HCT116 (cell line): ENCODE measurements at regions not wholly inside any gene's neighbourhood (a gene's known extent, or its start where the extent isn't known, plus 50 kb on each side); places are given as distances from the start of the nearest gene placed in this dataset.

Experiments used
- ATAC-seq: fragments of 200-7000 bp; cut with Tn5 transposase; 2 replicates; pipeline ENCODE4 v1.9.1; 2020; ENCODE audit warnings: mild to moderate bottlenecking, moderate library complexity
- BruUV-seq: library from RNA; stranded (reverse); fragments of 400-500 nt; replicated peaks from 2 replicates; lab custom pipeline; 2021; lab: Mats Ljungman, UMichigan
- CTCF ChIA-PET: fragments of 300-600 bp; sonication (Branson Sonifier 250); formaldehyde crosslinking; loops from one replicate; lab custom pipeline; 2021; ENCODE audit warnings: antibody characterized with exemption; lab: Charles Lee
- POLR2A ChIA-PET: fragments of 300-600, 350-600 bp; sonication (Branson Sonifier 250); formaldehyde crosslinking; loops from one replicate; lab custom pipeline; 2021; ENCODE audit warnings: antibody characterized with exemption; lab: Charles Lee
- RAD21 ChIA-PET, 2 experiments: fragments of 300-600 bp; sonication (Branson Sonifier 250); formaldehyde crosslinking; loops; one replicate each; lab custom pipeline; 2023; ENCODE audit warnings: low total read pairs in 2 of 2; ENCODE audit not compliant: uncharacterized antibody in 2 of 2, unreplicated experiment in 2 of 2, low non-redundant PET in 1 of 2; lab: Charles Lee
- DNase-seq: peaks from one replicate; pipeline ENCODE4 v3.0.0-alpha.2; 2010; ENCODE audit warnings: low read depth, low spot score
- H2AFZ ChIP-seq: fragments of 200-600 bp; shearing (Covaris generic), sonication (generic); 2 replicates; pipeline ENCODE4 v1.6.1; 2017; ENCODE audit warnings: low read depth, mixed run types, mixed read lengths, antibody characterized with exemption, low read length; ENCODE audit not compliant: poor library complexity, severe bottlenecking
- H3K27ac ChIP-seq: 2 replicates; pipeline ENCODE4 v1.5.1; 2012; ENCODE audit warnings: low read depth, low read length
- H3K27me3 ChIP-seq: fragments of 200-600 bp; sonication (generic); 2 replicates; pipeline ENCODE4 v1.6.1; 2016; ENCODE audit warnings: mixed run types, low read length, mixed read lengths; ENCODE audit not compliant: insufficient read depth
- H3K36me3 ChIP-seq, 2 experiments: fragments of 200-500 bp in 1 of 2; fragments of 200-600 bp in 1 of 2; sonication (Bioruptor generic) in 1 of 2; sonication (generic) in 1 of 2; 2 replicates each; pipeline versions ENCODE4 v1.5.1 to v1.6.1; 2014 to 2016; ENCODE audit warnings: low read length in 2 of 2, inconsistent platforms in 1 of 2, mixed read lengths in 1 of 2, mixed run types in 1 of 2; ENCODE audit not compliant: insufficient read depth in 2 of 2, control insufficient read depth in 1 of 2
- H3K4me1 ChIP-seq, 2 experiments: fragments of 200-600 bp in 1 of 2; sonication (generic) in 1 of 2; 2 replicates each; pipeline versions ENCODE4 v1.5.1 to v1.6.1; 2012 to 2017; ENCODE audit warnings: low read length in 2 of 2, inconsistent platforms in 1 of 2, mild to moderate bottlenecking in 1 of 2, mixed read lengths in 1 of 2, mixed run types in 1 of 2, moderate library complexity in 1 of 2; ENCODE audit not compliant: insufficient read depth in 2 of 2, control insufficient read depth in 1 of 2
- H3K4me2 ChIP-seq: fragments of 200-600 bp; sonication (generic); 2 replicates; pipeline ENCODE4 v1.6.1; 2017; ENCODE audit warnings: mixed run types, low read length, mixed read lengths
- H3K4me3 ChIP-seq, 2 experiments: fragments of 200-600 bp in 1 of 2; sonication (generic) in 1 of 2; replicated peaks in 1 of 2; 2 replicates each; pipeline ENCODE4 v1.5.1; 2011 to 2016; ENCODE audit warnings: low read length in 2 of 2, control low read depth in 1 of 2, low read depth in 1 of 2, mild to moderate bottlenecking in 1 of 2, mixed read lengths in 1 of 2, mixed run types in 1 of 2
- H3K79me2 ChIP-seq: fragments of 200-600 bp; sonication (generic); 2 replicates; pipeline ENCODE4 v1.6.1; 2017; ENCODE audit warnings: mild to moderate bottlenecking, mixed run types, low read length, moderate library complexity, mixed read lengths; ENCODE audit not compliant: insufficient read depth
- H3K9ac ChIP-seq: fragments of 200-600 bp; sonication (generic); 2 replicates; pipeline ENCODE4 v1.6.1; 2016; ENCODE audit warnings: low read length, mixed read lengths
- H3K9me2 ChIP-seq: fragments of 200-600 bp; sonication (generic), shearing (Covaris generic); 2 replicates; pipeline ENCODE4 v1.6.1; 2017; ENCODE audit warnings: mixed run types, mild to moderate bottlenecking, moderate library complexity; ENCODE audit not compliant: insufficient read depth
- H3K9me3 ChIP-seq, 2 experiments: fragments of 200-500 bp in 1 of 2; fragments of 200-600 bp in 1 of 2; sonication (Bioruptor generic) in 1 of 2; sonication (generic) in 1 of 2; 2 replicates each; pipeline ENCODE4 v1.6.1; 2014 to 2017; ENCODE audit warnings: low read length in 2 of 2, mixed read lengths in 2 of 2, inconsistent platforms in 1 of 2, low read depth in 1 of 2, mild to moderate bottlenecking in 1 of 2, mixed run types in 1 of 2, moderate library complexity in 1 of 2; ENCODE audit not compliant: control insufficient read depth in 1 of 2, insufficient read depth in 1 of 2
- H4K20me1 ChIP-seq: fragments of 200-600 bp; sonication (generic), shearing (Covaris generic); 2 replicates; pipeline ENCODE4 v1.6.1; 2017; ENCODE audit warnings: mixed run types, mild to moderate bottlenecking, moderate library complexity; ENCODE audit not compliant: insufficient read depth
- ZFX ChIP-seq: fragments of 450-650 bp; IDR thresholded peaks from 2 replicates; pipeline ENCODE4 v1.6.1; 2017
- intact Hi-C: fragments of 100-400 bp; cut with micrococcal nuclease; formaldehyde crosslinking; loops from 2 replicates; pipeline ENCODE4 v1.10.0; 2022
- TF ChIP-seq, protein P1 (sequence below): IDR thresholded peaks from 2 replicates; pipeline ENCODE4 v1.6.1; 2012; ENCODE audit warnings: low read depth
- TF ChIP-seq, protein P2 (sequence below): IDR thresholded peaks from 2 replicates; pipeline ENCODE4 v1.6.1; 2012

DNA sequence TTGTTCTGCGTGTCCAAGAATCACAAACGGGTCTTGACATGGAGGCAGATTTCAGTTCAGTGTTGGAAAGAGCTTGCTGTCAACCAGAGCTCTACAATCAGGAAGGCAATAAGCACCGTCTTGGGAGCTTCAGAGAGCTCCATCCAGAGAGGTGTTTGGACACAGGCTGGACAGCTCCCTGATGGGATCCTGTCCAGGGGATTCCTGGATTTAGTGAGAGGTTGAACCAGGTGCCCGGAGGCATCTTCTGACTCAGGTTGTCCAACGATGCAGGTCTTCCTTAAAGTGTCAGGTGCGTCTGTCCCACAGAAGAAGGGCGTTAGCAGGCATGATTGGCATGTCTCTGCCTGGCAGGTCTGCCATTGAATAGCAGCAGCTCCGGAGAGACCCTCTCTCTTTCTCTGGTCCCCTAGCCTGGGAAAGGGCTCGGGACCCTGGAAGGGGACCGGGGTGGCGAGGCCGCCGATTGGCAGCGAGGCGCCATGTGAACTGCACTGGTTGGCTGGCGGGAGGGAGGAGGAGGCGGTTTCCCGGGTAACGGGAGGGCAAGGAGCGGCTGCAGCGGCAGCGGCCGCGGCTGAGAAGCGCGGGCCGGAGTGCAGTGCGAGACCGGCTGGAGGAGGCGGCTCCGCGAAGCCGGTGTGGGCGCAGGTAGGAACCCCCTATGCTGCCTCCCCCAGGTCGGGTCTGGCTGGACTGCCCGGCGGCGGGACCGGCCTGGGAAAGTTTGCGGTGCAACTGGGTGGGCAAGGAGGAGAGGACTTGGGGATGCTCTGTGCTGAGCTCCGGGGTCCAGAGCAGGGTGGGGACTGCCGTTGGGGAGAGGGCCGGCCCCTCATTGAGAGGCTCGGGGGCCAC is 104.1 kb upstream of the E2F8 start:
- ATAC-seq (no peak), DNase-seq (no peak)
- RAD21 ChIA-PET = no interaction called here
- Histone ChIP-seq H3K9me2 (no peaks in the 10 kb centered on the region), H2AFZ (no peak overlapping the region), H4K20me1 (no peaks in the 10 kb centered on the region), H3K79me2 (no peaks in the 10 kb centered on the region), H3K27me3 (peaks cover 57% of the 10 kb centered on the region), H3K4me3 (no peak overlapping the region), H3K4me2 (no peak overlapping the region), H3K4me1 (no peaks in the 10 kb centered on the region), H3K9ac (no peak overlapping the region), H3K9me3 (no peaks in the 10 kb centered on the region), H3K36me3 (no peaks in the 10 kb centered on the region), H3K27ac (no peak overlapping the region)
- POLR2A ChIA-PET = no interaction called here
- CTCF ChIA-PET = no interaction called here
- intact Hi-C loops = no loop called here
- no TSS peak for BruUV-seq
- TF ChIP-seq, protein P1, sequence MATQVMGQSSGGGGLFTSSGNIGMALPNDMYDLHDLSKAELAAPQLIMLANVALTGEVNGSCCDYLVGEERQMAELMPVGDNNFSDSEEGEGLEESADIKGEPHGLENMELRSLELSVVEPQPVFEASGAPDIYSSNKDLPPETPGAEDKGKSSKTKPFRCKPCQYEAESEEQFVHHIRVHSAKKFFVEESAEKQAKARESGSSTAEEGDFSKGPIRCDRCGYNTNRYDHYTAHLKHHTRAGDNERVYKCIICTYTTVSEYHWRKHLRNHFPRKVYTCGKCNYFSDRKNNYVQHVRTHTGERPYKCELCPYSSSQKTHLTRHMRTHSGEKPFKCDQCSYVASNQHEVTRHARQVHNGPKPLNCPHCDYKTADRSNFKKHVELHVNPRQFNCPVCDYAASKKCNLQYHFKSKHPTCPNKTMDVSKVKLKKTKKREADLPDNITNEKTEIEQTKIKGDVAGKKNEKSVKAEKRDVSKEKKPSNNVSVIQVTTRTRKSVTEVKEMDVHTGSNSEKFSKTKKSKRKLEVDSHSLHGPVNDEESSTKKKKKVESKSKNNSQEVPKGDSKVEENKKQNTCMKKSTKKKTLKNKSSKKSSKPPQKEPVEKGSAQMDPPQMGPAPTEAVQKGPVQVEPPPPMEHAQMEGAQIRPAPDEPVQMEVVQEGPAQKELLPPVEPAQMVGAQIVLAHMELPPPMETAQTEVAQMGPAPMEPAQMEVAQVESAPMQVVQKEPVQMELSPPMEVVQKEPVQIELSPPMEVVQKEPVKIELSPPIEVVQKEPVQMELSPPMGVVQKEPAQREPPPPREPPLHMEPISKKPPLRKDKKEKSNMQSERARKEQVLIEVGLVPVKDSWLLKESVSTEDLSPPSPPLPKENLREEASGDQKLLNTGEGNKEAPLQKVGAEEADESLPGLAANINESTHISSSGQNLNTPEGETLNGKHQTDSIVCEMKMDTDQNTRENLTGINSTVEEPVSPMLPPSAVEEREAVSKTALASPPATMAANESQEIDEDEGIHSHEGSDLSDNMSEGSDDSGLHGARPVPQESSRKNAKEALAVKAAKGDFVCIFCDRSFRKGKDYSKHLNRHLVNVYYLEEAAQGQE = peak; percentile 15; the same call in 1 of the 2 replicates
- no peak for TF ChIP-seq ZFX

DNA sequence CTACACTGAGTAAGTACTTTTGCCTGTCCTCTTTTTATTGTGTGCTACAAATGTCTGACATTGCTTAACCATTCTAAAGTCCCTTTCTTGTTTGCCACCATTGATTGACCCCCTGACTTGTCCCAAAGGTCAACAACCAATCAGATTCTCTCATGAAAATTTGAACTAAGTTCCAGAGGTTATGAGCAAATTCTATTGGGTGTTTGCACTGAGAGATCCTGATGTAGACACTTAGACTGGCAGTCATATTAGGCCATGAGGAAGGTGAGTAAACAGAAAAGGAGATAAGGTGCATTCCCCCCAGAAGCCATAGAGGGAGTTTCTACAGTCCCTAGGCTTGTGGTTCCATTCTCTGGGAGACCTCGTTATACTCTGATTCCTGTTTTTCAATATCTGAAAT is 101.3 kb upstream of the E2F8 start:
- no TSS peak for BruUV-seq
- Histone ChIP-seq H3K4me1 (no peaks in the 10 kb centered on the region), H3K4me2 (no peak overlapping the region), H3K9me3 (no peaks in the 10 kb centered on the region), H3K9me2 (no peaks in the 10 kb centered on the region), H3K27me3 (peaks cover 53% of the 10 kb centered on the region), H3K4me3 (no peak overlapping the region), H3K27ac (no peak overlapping the region), H2AFZ (no peak overlapping the region), H3K36me3 (no peaks in the 10 kb centered on the region), H4K20me1 (no peaks in the 10 kb centered on the region), H3K9ac (no peak overlapping the region), H3K79me2 (no peaks in the 10 kb centered on the region)
- no peak for ATAC-seq
- RAD21 ChIA-PET = no interaction called here
- POLR2A ChIA-PET = no interaction called here
- DNase-seq = no peak
- CTCF ChIA-PET = no interaction called here
- TF ChIP-seq, protein P2, sequence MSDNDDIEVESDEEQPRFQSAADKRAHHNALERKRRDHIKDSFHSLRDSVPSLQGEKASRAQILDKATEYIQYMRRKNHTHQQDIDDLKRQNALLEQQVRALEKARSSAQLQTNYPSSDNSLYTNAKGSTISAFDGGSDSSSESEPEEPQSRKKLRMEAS = no peak
- intact Hi-C loops = no loop called here
